Stimulated activated CD8-positive, alpha-beta memory T cell treated with anti-CD3 and anti-CD28 coated beads, Interleukin-2, amount 100 ng/mL, for 48 hours (primary cell): ENCODE measurements at regions not wholly inside any gene's neighbourhood (a gene's known extent, or its start where the extent isn't known, plus 50 kb on each side); places are given as distances from the start of the nearest gene placed in this dataset.

ENCODE experiments used
- DNase-seq, 2 donors: peaks; one replicate each; pipeline ENCODE4 v3.0.0-alpha.2; 2020; ENCODE audit warnings: low read depth in 2 of 2

GRCh38 chr2:118322406-118322805, 234.1 kb downstream of the INSIG2 start:
- DNase-seq, result no peak

GRCh38 chr2:118321432-118322105, 233.3 kb downstream of the INSIG2 start:
- no peak for DNase-seq

GRCh38 chr2:118320658-118321057, 232.4 kb downstream of the INSIG2 start:
- no peak for DNase-seq

- no peak for DNase-seq
Observed at GRCh38 chr2:118320196-118320595, 231.9 kb downstream of the INSIG2 start.

- DNase-seq, result no peak
Observed at GRCh38 chr2:118319271-118319684, 231.0 kb downstream of the INSIG2 start.

GRCh38 chr2:118315606-118316005, 227.3 kb downstream of the INSIG2 start:
- no peak for DNase-seq

GRCh38 chr2:118312969-118313756, 224.9 kb downstream of the INSIG2 start:
- DNase-seq, result no peak

- no peak for DNase-seq
Observed at GRCh38 chr2:118310681-118311429, 222.6 kb downstream of the INSIG2 start.

GRCh38 chr2:118309946-118310680, 221.8 kb downstream of the INSIG2 start:
- DNase-seq, result peak; percentile 42 to 53

- no peak for DNase-seq
Observed at GRCh38 chr2:118309257-118309945, 221.1 kb downstream of the INSIG2 start.

- no peak for DNase-seq
Observed at GRCh38 chr2:118307864-118308263, 219.6 kb downstream of the INSIG2 start.

GRCh38 chr2:118301248-118301647, 213.0 kb downstream of the INSIG2 start:
- no peak for DNase-seq

- no peak for DNase-seq
Observed at GRCh38 chr2:118300832-118301231, 212.6 kb downstream of the INSIG2 start.

GRCh38 chr2:118296663-118297062, 208.4 kb downstream of the INSIG2 start:
- DNase-seq, result no peak

GRCh38 chr2:118295592-118296390, 207.5 kb downstream of the INSIG2 start:
- no peak for DNase-seq

GRCh38 chr2:118294063-118294462, 205.8 kb downstream of the INSIG2 start:
- DNase-seq, result no peak

- no peak for DNase-seq
Observed at GRCh38 chr2:118292991-118293390, 204.7 kb downstream of the INSIG2 start.

GRCh38 chr2:118291251-118291880, 203.1 kb downstream of the INSIG2 start:
- DNase-seq, result no peak

GRCh38 chr2:118290411-118291250, 202.4 kb downstream of the INSIG2 start:
- DNase-seq, result no peak
